ENCODE measurements at regions not wholly inside any gene's neighbourhood (a gene's known extent, or its start where the extent isn't known, plus 50 kb on each side); places are given as distances from the start of the nearest gene placed in this dataset.

DNA sequence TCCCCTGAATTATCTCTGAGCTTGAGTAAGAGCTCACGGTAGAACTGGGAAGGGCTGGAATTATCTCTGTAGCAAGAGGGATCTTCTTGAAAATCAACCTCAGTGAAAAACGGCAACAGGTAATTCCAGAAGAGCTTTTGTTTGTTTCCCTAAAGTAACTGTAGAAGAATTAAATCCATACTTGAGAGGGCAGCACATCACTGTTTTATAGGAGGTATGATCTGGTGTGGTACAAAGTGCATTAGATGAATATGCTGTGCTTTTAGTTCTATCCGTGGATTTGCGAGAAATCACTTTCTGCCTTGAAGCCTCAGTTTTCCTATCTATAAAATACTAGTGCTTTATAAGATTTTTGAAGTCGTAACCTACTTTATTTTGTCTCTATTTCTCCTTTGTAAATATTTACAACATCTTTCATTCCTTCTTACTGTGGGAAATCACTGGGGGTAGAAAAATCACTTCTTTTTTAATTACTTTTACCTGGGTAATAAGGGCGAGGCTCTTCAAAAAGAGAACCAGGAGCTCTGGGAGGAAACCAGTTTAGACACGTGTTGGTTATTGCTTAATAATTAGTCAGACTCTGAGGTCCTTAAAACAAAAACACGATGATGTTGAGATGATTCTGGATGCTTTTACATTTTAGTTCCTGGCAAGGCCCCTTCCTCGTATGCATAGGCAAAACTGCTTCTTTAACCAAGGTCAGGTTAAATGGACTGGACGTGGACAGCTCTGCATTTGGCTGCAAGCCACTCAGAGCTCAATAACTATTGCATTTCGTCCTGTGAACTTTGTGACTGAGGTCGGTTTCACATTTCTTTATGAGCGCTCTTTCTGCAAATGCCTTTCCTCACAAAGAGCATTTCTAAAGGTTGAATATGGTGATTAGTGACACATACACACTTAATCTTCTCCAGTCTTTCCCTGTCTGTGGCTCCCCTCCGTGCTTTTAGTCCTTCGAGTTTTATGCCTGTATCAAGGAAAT, 376.1 kb downstream of the BRINP1 start:
- FAIRE-seq (no peak), ATAC-seq (no peak), DNase-seq (ENCODE audit: low read depth in 1 of 2, low spot score in 1 of 2) (no peak)
- ChIA-PET CTCF (no interaction called here), POLR2A (no interaction called here)
- Histone ChIP-seq H3K9me3 (no peaks in the 10 kb centered on the region), H3K4me3 (no peak overlapping the region), H3K4me2 (no peak overlapping the region), H3K27ac (no peak overlapping the region), H3K4me1 (no peaks in the 10 kb centered on the region)
- no peak for TF ChIP-seq ZNF302 (CRISPR knock-in tag; IDR thresholded peaks at IDR 0.05)
- TF ChIP-seq FOXS1 (CRISPR knock-in tag; IDR thresholded peaks at IDR 0.05): no peak
- TF ChIP-seq KDM5A (IDR thresholded peaks at IDR 0.05): no peak
- TF ChIP-seq, protein P1, sequence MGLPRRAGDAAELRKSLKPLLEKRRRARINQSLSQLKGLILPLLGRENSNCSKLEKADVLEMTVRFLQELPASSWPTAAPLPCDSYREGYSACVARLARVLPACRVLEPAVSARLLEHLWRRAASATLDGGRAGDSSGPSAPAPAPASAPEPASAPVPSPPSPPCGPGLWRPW (IDR thresholded peaks at IDR 0.05): no peak
- no peak for TF ChIP-seq JUNB (IDR thresholded peaks at IDR 0.05)
- TF ChIP-seq FOSB (CRISPR knock-in tag; IDR thresholded peaks at IDR 0.05): no peak
- TF ChIP-seq, protein P2, sequence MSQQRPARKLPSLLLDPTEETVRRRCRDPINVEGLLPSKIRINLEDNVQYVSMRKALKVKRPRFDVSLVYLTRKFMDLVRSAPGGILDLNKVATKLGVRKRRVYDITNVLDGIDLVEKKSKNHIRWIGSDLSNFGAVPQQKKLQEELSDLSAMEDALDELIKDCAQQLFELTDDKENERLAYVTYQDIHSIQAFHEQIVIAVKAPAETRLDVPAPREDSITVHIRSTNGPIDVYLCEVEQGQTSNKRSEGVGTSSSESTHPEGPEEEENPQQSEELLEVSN (IDR thresholded peaks at IDR 0.05; ENCODE audit: borderline replicate concordance, low read depth): no peak
- TF ChIP-seq NPAS2 (CRISPR knock-in tag; IDR thresholded peaks at IDR 0.05; ENCODE audit: borderline replicate concordance): no peak
- no peak for TF ChIP-seq PHF8 (IDR thresholded peaks at IDR 0.05; ENCODE audit: borderline replicate concordance, low read depth)
- TF ChIP-seq RFX5 (IDR thresholded peaks at IDR 0.05): no peak
- TF ChIP-seq CBX8 (IDR thresholded peaks at IDR 0.05): no peak
- no peak for TF ChIP-seq NR3C1 (IDR thresholded peaks at IDR 0.05)
- TF ChIP-seq ZSCAN20 (CRISPR knock-in tag; IDR thresholded peaks at IDR 0.05): no peak
- TF ChIP-seq, protein P3, sequence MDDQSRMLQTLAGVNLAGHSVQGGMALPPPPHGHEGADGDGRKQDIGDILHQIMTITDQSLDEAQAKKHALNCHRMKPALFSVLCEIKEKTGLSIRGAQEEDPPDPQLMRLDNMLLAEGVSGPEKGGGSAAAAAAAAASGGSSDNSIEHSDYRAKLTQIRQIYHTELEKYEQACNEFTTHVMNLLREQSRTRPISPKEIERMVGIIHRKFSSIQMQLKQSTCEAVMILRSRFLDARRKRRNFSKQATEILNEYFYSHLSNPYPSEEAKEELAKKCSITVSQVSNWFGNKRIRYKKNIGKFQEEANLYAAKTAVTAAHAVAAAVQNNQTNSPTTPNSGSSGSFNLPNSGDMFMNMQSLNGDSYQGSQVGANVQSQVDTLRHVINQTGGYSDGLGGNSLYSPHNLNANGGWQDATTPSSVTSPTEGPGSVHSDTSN (IDR thresholded peaks at IDR 0.05): no peak
- TF ChIP-seq, protein P4, sequence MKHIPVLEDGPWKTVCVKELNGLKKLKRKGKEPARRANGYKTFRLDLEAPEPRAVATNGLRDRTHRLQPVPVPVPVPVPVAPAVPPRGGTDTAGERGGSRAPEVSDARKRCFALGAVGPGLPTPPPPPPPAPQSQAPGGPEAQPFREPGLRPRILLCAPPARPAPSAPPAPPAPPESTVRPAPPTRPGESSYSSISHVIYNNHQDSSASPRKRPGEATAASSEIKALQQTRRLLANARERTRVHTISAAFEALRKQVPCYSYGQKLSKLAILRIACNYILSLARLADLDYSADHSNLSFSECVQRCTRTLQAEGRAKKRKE (CRISPR knock-in tag; IDR thresholded peaks at IDR 0.05; ENCODE audit: low read depth): no peak
- TF ChIP-seq RNF2 (IDR thresholded peaks at IDR 0.05; ENCODE audit: borderline replicate concordance, low read depth): no peak
- no peak for TF ChIP-seq HOXB13 (CRISPR knock-in tag; IDR thresholded peaks at IDR 0.05; ENCODE audit: low read depth)
- WGBS (ENCODE audit: missing lambda C conversion rate): 6% methylated on average over 15 of the region's 15 CpGs

DNA sequence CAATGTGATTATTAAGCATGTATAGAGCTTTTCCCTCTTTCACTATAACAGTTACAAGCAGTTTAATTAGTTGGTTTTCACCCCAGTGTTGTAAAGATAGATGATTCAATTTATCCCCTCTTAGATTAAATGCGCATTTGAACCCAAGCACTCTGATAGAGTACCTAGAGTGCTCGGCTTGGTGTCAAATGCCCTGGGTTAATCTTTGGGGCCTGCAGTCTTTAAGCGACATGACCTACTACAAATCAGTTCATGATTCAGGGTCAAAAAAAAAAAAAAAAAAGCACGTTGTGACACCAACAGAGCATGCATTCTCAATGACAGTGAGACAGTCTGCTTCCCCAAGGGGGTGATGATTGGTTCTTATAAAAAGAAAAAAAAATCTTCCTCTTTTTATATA, 375.3 kb downstream of the BRINP1 start:
- DNase-seq (ENCODE audit: low read depth in 1 of 2, low spot score in 1 of 2): no peak
- Histone ChIP-seq H3K4me2 (no peak overlapping the region), H3K4me3 (no peak overlapping the region), H3K27ac (no peak overlapping the region), H3K9me3 (no peaks in the 10 kb centered on the region), H3K4me1 (no peaks in the 10 kb centered on the region)
- ChIA-PET CTCF (no interaction called here), POLR2A (no interaction called here)
- 33% methylated on average over 4 of the region's 4 CpGs for WGBS (ENCODE audit: missing lambda C conversion rate)
- ATAC-seq: no peak
- no peak for FAIRE-seq
- TF ChIP-seq EP300 (IDR thresholded peaks at IDR 0.05) (no peak), FOSL2 (IDR thresholded peaks at IDR 0.05) (no peak), FOSL2 (CRISPR knock-in tag; IDR thresholded peaks at IDR 0.05) (no peak), CEBPB (IDR thresholded peaks at IDR 0.05) (no peak), GATA3 (IDR thresholded peaks at IDR 0.05; ENCODE audit: borderline replicate concordance) (no peak), MAZ (IDR thresholded peaks at IDR 0.05; ENCODE audit: borderline replicate concordance, low read depth, low read length) (no peak), POLR2A (IDR thresholded peaks at IDR 0.05; ENCODE audit: low read length) (no peak), HOXB13 (CRISPR knock-in tag; IDR thresholded peaks at IDR 0.05; ENCODE audit: low read depth) (no peak), SMC3 (IDR thresholded peaks at IDR 0.05) (no peak), SREBF2 (IDR thresholded peaks at IDR 0.05) (no peak), FOSB (CRISPR knock-in tag; IDR thresholded peaks at IDR 0.05) (no peak), HOXB5 (CRISPR knock-in tag; IDR thresholded peaks at IDR 0.05) (no peak), RCOR1 (IDR thresholded peaks at IDR 0.05; ENCODE audit: low read depth, low read length) (no peak), CBX2 (IDR thresholded peaks at IDR 0.05; ENCODE audit: borderline replicate concordance, low read depth) (no peak)
- TF ChIP-seq, protein P5, sequence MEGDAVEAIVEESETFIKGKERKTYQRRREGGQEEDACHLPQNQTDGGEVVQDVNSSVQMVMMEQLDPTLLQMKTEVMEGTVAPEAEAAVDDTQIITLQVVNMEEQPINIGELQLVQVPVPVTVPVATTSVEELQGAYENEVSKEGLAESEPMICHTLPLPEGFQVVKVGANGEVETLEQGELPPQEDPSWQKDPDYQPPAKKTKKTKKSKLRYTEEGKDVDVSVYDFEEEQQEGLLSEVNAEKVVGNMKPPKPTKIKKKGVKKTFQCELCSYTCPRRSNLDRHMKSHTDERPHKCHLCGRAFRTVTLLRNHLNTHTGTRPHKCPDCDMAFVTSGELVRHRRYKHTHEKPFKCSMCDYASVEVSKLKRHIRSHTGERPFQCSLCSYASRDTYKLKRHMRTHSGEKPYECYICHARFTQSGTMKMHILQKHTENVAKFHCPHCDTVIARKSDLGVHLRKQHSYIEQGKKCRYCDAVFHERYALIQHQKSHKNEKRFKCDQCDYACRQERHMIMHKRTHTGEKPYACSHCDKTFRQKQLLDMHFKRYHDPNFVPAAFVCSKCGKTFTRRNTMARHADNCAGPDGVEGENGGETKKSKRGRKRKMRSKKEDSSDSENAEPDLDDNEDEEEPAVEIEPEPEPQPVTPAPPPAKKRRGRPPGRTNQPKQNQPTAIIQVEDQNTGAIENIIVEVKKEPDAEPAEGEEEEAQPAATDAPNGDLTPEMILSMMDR (IDR thresholded peaks at IDR 0.05): no peak
- TF ChIP-seq, protein P3 (IDR thresholded peaks at IDR 0.05): no peak
- TF ChIP-seq, protein P1 (IDR thresholded peaks at IDR 0.05): no peak

All from A549 (cell line).